ENCODE measurements at regions not wholly inside any gene's neighbourhood (a gene's known extent, or its start where the extent isn't known, plus 50 kb on each side); places are given as distances from the start of the nearest gene placed in this dataset.
A peak's percentile ranks its signal among the peaks of the same experiment; 100 is the strongest.

DNA sequence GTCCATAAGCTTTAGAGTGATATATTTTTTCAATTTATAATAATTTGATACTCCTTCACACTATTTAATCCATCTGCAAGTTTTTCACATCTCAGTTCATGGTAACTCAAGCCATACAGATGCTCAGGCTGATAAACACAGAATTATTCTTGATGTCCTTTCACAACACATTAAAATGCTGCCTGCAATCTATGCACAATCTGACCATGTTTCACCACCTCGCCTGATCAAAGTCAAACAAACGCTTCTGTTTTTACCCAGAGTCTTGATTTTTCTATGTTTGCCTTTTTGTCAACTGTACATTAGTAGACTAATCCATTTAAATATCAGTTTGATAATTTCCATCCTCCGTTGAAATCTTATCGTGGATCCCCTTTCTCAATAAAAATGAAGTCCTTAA, 833.8 kb upstream of the KCND2 start:
- Mint-ChIP-seq H3K9me3 (ENCODE audit: unreplicated experiment) (no peaks in the 10 kb centered on the region), H3K27me3 (ENCODE audit: unreplicated experiment) (peaks cover 3% of the 10 kb centered on the region), H3K4me1 (ENCODE audit: low read depth, unreplicated experiment) (no peaks in the 10 kb centered on the region), H3K36me3 (ENCODE audit: unreplicated experiment) (no peaks in the 10 kb centered on the region), H3K27ac (ENCODE audit: unreplicated experiment) (no peak overlapping the region), H3K4me3 (ENCODE audit: unreplicated experiment) (no peak overlapping the region)
- TF ChIP-seq, protein P1, sequence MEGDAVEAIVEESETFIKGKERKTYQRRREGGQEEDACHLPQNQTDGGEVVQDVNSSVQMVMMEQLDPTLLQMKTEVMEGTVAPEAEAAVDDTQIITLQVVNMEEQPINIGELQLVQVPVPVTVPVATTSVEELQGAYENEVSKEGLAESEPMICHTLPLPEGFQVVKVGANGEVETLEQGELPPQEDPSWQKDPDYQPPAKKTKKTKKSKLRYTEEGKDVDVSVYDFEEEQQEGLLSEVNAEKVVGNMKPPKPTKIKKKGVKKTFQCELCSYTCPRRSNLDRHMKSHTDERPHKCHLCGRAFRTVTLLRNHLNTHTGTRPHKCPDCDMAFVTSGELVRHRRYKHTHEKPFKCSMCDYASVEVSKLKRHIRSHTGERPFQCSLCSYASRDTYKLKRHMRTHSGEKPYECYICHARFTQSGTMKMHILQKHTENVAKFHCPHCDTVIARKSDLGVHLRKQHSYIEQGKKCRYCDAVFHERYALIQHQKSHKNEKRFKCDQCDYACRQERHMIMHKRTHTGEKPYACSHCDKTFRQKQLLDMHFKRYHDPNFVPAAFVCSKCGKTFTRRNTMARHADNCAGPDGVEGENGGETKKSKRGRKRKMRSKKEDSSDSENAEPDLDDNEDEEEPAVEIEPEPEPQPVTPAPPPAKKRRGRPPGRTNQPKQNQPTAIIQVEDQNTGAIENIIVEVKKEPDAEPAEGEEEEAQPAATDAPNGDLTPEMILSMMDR (IDR thresholded peaks at IDR 0.05; ENCODE audit: partially characterized antibody, unreplicated experiment), result no peak
- no peak for DNase-seq

- Mint-ChIP-seq H3K27me3 (ENCODE audit: unreplicated experiment) (peaks cover 2% of the 10 kb centered on the region), H3K36me3 (ENCODE audit: unreplicated experiment) (no peaks in the 10 kb centered on the region), H3K4me3 (ENCODE audit: unreplicated experiment) (no peak overlapping the region), H3K27ac (ENCODE audit: unreplicated experiment) (no peak overlapping the region), H3K9me3 (ENCODE audit: unreplicated experiment) (no peaks in the 10 kb centered on the region), H3K4me1 (ENCODE audit: low read depth, unreplicated experiment) (peaks cover 4% of the 10 kb centered on the region)
- DNase-seq, result no peak
- TF ChIP-seq, protein P1 (IDR thresholded peaks at IDR 0.05; ENCODE audit: partially characterized antibody, unreplicated experiment), result no peak
These were observed 820.6 kb upstream of the KCND2 start for GRCh38 chr7:119452401-119452800.

GRCh38 chr7:119465798-119466305, 807.1 kb upstream of the KCND2 start:
- Mint-ChIP-seq H3K4me3 (ENCODE audit: unreplicated experiment) (no peak overlapping the region), H3K27ac (ENCODE audit: unreplicated experiment) (no peak overlapping the region), H3K9me3 (ENCODE audit: unreplicated experiment) (no peaks in the 10 kb centered on the region), H3K36me3 (ENCODE audit: unreplicated experiment) (no peaks in the 10 kb centered on the region), H3K4me1 (ENCODE audit: low read depth, unreplicated experiment) (no peaks in the 10 kb centered on the region), H3K27me3 (ENCODE audit: unreplicated experiment) (no peaks in the 10 kb centered on the region)
- TF ChIP-seq, protein P1 (IDR thresholded peaks at IDR 0.05; ENCODE audit: partially characterized antibody, unreplicated experiment), result no peak
- DNase-seq, result no peak

DNA sequence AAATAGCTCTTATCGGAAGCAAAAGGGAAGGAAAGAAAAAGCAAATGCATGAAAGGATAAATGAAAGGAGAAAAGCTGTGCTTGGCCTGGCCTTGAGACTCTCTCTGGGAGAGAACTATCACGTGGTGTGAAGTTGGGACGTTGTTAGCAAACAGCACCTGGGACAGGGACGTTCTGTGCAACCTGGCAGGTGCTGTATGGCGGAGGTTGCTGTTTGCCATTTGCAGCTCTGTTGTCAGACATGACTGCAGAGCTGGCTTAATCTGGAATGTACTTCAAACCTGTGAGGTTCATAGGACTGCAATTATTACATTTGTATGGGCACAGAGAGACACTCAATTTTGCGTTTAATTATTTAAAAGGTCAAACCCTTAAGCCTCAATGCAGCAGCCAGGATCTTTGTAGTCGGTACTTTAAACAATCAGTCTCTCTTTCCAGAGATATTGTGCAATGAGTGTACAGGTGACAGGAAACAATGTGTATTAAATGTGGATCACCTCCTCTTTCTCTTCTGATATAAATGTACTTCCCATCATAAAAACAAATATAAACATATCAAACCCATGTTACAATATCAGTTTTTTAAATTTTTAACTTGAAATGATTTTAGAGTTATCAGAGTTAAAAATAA, 800.5 kb upstream of the KCND2 start:
- TF ChIP-seq, protein P1 (IDR thresholded peaks at IDR 0.05; ENCODE audit: partially characterized antibody, unreplicated experiment), result no peak
- no peak for DNase-seq
- no peaks in the 10 kb centered on the region for H3K4me1 Mint-ChIP-seq (ENCODE audit: low read depth, unreplicated experiment)

DNA sequence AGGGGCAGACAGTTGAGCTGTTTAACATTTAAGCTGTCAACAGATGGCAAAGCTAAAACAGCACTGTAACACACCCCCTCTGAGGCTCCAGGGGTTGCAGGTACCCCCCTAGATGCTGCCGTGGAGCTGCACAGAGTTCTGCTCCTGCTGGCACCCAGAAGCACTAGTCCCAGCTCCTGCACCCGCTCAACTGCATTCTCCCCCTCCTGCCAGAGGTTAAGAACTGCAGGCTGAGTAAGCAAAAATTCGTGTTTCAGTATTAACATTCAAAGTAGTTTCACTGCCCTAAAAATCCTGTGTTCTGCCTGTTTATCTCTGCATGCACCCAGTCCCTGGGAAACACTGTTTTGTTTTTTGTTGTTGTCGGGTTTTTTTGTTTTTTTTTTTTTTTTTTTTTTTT, 790.8 kb upstream of the KCND2 start:
- Mint-ChIP-seq H3K27ac (ENCODE audit: unreplicated experiment) (no peak overlapping the region), H3K4me1 (ENCODE audit: low read depth, unreplicated experiment) (no peaks in the 10 kb centered on the region), H3K9me3 (ENCODE audit: unreplicated experiment) (no peaks in the 10 kb centered on the region), H3K27me3 (ENCODE audit: unreplicated experiment) (no peaks in the 10 kb centered on the region), H3K36me3 (ENCODE audit: unreplicated experiment) (no peaks in the 10 kb centered on the region), H3K4me3 (ENCODE audit: unreplicated experiment) (no peak overlapping the region)
- DNase-seq, result peak; percentile 48
- TF ChIP-seq, protein P1 (IDR thresholded peaks at IDR 0.05; ENCODE audit: partially characterized antibody, unreplicated experiment), result peak; percentile 38

More for the DNA sequence above, 800.5 kb upstream of the KCND2 start:
- H3K27me3 Mint-ChIP-seq (ENCODE audit: unreplicated experiment), result no peaks in the 10 kb centered on the region
- H3K36me3 Mint-ChIP-seq (ENCODE audit: unreplicated experiment), result no peaks in the 10 kb centered on the region
- no peak overlapping the region for H3K27ac Mint-ChIP-seq (ENCODE audit: unreplicated experiment)
- H3K4me3 Mint-ChIP-seq (ENCODE audit: unreplicated experiment), result no peak overlapping the region
- no peaks in the 10 kb centered on the region for H3K9me3 Mint-ChIP-seq (ENCODE audit: unreplicated experiment)

All from glutamatergic neuron (in vitro differentiated cells).